Astrocyte of the spinal cord (primary cell): ENCODE measurements at regions not wholly inside any gene's neighbourhood (a gene's known extent, or its start where the extent isn't known, plus 50 kb on each side); places are given as distances from the start of the nearest gene placed in this dataset.

ENCODE experiments used
- DNase-seq: peaks from one replicate; pipeline ENCODE4 v3.0.0; 2011; ENCODE audit warnings: low read depth, low spot score
- H3K4me3 ChIP-seq: 2 replicates; pipeline ENCODE4 v1.5.1; 2011; ENCODE audit warnings: low read depth, mild to moderate bottlenecking, low read length, moderate library complexity
- in situ Hi-C: cut with HindIII; loops from 2 replicates; pipeline ENCODE4 v1.10.0; 2017; ENCODE audit warnings: low sequenced_read_pairs
- TF ChIP-seq, protein P1 (sequence below): IDR thresholded peaks from 2 replicates; pipeline ENCODE4 v1.5.1; 2012; ENCODE audit warnings: low read depth, mild to moderate bottlenecking, low read length, inconsistent platforms

DNA sequence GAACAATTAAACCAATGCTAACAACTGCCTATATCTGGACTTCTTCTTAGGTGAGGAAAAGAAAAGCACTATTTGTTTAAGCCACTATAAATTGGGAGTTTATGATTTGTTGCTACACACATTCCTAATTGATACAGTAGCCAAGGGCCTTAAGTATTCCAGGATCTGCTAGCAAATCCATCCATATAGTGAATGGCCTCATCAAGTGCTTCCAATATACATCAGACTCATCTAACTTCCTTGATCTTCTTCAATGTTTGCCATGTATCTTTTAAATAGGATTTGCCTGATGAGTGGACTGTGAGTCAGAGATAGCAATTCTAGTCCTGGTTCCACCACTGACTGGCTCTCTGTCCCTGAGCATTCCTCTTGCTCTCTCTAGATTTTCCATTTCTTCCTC is 430.2 kb downstream of the OMA1 start:
- TF ChIP-seq, protein P1, sequence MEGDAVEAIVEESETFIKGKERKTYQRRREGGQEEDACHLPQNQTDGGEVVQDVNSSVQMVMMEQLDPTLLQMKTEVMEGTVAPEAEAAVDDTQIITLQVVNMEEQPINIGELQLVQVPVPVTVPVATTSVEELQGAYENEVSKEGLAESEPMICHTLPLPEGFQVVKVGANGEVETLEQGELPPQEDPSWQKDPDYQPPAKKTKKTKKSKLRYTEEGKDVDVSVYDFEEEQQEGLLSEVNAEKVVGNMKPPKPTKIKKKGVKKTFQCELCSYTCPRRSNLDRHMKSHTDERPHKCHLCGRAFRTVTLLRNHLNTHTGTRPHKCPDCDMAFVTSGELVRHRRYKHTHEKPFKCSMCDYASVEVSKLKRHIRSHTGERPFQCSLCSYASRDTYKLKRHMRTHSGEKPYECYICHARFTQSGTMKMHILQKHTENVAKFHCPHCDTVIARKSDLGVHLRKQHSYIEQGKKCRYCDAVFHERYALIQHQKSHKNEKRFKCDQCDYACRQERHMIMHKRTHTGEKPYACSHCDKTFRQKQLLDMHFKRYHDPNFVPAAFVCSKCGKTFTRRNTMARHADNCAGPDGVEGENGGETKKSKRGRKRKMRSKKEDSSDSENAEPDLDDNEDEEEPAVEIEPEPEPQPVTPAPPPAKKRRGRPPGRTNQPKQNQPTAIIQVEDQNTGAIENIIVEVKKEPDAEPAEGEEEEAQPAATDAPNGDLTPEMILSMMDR, result no peak
- in situ Hi-C loops, result no loop called here
- H3K4me3 ChIP-seq, result no peak overlapping the region
- DNase-seq, result no peak

DNA sequence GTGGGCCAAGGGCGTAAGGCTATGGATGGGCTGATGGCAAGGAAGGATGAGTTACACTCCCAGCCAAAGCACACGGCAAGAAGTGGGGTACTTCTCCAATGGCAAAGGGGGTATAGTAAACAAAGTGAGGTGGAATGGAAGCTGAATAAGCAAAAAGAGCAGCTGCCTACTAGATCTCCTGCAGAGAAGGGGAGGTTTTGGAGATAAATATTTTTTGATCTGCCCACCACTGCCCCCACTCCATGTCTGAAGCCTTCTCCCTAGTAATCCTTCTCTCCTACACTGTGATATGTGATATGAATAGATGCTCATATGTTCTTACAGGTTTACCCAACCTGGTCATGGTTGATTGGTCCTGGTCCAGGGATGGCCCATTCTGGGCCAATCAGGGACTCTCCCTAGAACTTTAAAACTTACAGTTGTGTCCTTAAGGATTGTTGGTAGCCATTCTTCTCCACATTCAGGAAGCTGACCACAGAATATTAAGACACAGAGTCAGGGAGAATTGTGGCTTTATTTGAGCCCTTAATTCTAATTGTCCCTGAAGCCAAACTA is 436.8 kb downstream of the OMA1 start:
- H3K4me3 ChIP-seq, result no peak overlapping the region
- no peak for DNase-seq
- TF ChIP-seq, protein P1, result no peak
- in situ Hi-C loops, result no loop called here

DNA sequence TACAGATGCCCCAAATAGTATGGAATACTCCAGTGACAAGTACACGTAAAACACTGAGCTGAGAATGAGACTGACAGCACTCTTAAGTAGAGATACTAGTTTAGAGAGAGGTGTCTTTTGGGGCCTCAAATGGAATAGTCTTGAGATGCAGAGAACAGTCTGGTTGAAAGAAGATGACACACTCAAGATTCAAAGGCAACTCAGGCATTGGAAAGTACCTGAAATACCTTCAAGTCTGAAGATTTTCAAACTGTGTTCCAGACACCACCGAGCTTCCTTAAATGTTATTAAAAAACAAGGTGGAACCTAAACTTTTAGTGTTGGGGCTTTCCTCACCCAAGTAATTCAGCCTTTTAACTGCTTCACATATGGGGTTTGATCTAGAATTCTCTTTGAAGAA is 437.7 kb downstream of the OMA1 start:
- DNase-seq, result no peak
- in situ Hi-C loops, result no loop called here
- no peak overlapping the region for H3K4me3 ChIP-seq
- TF ChIP-seq, protein P1, result no peak

DNA sequence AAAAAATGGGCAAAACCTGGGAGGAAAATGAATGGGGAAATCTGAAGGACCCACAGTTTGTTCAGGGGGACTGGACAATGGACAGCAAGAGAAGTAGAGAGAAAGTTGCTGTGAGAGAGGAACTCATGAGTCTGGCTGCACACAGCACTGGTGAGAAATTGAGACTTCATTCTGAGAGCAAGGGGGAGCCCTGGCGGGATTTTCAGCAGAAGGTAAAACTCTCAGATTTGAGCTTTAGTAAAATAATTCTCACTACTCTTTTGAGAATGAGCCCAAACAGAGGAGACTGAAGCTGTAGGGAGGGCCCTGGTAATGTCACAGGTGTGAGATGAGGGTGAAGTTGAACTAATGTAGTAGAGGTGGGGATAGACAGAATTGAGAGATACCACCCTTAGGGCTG is 438.6 kb downstream of the OMA1 start:
- DNase-seq, result no peak
- in situ Hi-C loops, result no loop called here
- no peak overlapping the region for H3K4me3 ChIP-seq
- TF ChIP-seq, protein P1, result no peak

DNA sequence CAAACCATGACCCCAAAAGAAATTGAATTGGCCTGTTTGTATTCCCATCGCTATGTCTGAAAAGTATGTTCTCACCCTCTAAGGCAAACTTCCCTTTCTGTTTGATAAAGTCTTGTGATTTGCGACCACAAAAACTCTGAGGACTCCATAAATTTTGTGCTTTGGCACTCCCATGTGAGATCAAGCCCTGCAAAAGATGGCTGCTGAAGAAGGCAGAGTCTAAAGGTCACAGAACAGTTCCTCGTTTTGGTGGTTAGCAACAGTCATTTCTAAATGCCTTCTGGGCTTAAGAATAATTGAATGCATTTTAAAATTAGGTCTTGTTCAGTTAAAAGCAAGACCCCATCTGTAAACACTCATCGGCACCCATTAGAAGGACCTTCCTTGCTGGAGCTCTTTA is 441.6 kb downstream of the OMA1 start:
- TF ChIP-seq, protein P1, result no peak
- in situ Hi-C loops, result no loop called here
- no peak overlapping the region for H3K4me3 ChIP-seq
- no peak for DNase-seq

DNA sequence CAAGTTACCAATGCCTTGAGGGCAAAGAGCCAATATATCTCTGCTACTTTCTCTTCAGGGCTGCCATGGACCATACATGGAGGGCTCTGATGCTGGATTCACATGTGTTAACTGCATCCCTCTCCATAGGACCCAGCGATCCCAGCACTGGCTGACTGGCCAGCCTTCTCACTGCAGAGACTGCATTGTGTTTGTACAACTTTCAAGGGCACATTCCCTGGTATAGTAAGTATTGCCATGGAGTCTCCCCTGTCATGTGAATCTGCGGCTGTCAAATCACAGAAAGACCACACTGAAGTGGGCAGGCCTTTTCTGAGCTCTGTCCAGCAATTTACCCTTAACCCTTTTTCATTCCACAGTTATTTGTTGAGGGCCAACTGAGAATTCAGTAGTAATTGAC is 449.8 kb downstream of the OMA1 start:
- in situ Hi-C loops, result no loop called here
- DNase-seq, result no peak

More for the DNA sequence above, 449.8 kb downstream of the OMA1 start:
- TF ChIP-seq, protein P1, result no peak
- no peak overlapping the region for H3K4me3 ChIP-seq
